Suppressor macrophage treated with lipopolysaccharide for 1 hour (primary cell): ENCODE measurements at regions not wholly inside any gene's neighbourhood (a gene's known extent, or its start where the extent isn't known, plus 50 kb on each side); places are given as distances from the start of the nearest gene placed in this dataset.
"Not testable (repeated sequence)": the region's sequence is repeated elsewhere in the genome, so short reads cannot be mapped to it uniquely, and the experiment has no call there.

Experiments used
- DNase-seq, 3 donors: peaks; one replicate each; pipeline ENCODE4 v3.0.0-alpha.2; 2020 to 2022

- DNase-seq, result no peak
Measured at GRCh38 chr6:147933224-147933623, 409.4 kb upstream of the SASH1 start.

DNA sequence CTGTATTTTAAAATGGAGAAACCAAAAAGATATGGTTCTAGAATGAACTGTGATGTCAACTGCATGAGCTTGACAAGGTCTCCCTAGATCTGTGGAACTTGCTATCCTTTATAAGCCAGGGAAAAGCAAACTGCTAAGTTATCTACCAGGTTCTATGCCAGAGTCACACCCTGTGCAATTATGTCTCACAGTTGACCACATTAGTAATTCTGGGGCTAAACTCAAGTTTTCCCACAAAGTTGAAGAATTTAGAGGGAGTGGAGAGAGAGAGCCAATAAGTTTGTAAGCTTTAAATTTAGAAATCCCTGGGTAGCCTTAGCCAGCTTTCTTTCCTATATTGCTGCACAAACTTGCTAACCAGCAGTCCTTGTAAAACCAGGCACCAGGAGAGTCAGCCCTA lies 407.0 kb upstream of the SASH1 start:
- DNase-seq, result no peak

DNA sequence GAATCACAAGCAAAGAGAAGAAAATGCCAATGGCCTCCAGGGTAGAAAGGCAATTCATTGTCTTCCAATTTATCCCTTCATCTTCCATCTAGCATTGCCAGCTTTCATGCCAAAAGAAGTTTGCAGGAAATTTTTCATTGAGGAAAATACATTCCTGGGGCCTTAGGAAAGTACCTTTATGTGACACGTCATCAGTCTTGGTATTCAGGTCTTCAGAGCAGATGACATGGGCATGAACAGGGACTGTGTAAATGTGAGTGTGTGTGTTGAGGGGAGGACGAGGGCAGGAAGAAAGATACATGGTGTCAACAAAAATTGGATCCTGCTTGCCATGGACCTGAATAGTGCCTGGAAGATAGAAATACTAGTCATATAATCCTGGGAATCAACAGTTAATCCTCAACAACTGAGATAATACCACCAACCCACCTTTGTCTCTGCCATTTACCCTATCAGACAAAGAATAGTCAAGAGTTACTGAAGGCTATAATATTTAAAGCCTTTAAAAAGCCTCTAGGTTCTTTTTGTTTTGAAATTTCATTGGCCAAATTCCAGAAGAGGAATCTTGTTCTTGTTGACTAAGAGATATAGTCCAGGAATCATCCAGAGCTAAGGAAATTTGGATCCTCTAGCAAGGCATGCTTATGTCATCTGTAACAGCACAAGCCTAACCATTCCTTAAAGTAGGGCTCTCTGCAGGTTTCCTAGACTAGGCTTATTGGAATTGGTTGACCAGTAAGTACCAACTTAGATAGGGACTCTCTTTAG lies 405.8 kb upstream of the SASH1 start:
- DNase-seq, result no peak

DNA sequence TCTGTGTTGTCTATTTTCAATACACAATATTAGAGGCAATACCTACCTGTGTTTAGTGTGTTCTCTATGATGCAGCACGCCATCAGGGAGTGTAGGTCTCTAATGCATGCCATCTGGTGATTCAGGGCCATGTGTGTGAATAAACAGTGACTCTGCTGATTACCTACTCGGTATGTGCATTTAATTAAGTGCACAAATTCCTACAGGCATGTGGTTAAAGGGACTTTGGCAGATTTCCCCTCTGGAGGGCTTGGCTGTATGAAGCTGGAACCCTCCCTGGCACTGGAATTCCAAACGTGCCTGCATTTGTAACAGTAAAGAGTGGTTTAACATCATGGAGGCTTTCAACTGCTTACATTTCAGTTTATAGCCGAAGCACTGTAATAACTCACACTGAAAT lies 401.5 kb upstream of the SASH1 start:
- no peak for DNase-seq

GRCh38 chr6:147942363-147942762 lies 400.3 kb upstream of the SASH1 start:
- no peak for DNase-seq

GRCh38 chr6:147944122-147944521 lies 398.5 kb upstream of the SASH1 start:
- DNase-seq, result no peak

DNA sequence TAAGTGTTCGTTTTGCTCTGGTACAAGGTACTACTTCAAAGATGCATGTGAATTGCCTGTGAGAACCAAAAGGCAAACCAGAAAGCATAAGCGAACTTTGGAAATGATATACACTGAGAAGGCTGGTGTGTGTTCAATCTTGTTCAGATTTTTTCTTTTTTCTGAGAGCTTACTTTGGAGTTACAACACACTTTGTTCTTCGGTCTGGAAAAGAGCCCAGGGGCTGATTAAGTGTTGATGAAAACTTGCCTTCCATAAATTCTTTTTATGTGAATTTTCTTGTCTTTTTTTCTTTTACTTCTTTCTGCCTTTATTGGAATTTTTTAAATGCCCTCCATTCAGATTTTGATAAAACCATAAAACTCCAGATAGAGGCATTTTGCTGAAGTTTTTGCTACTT lies 395.1 kb upstream of the SASH1 start:
- DNase-seq, result no peak

- no peak for DNase-seq
Measured at GRCh38 chr6:147949981-147950622, 392.5 kb upstream of the SASH1 start.

DNA sequence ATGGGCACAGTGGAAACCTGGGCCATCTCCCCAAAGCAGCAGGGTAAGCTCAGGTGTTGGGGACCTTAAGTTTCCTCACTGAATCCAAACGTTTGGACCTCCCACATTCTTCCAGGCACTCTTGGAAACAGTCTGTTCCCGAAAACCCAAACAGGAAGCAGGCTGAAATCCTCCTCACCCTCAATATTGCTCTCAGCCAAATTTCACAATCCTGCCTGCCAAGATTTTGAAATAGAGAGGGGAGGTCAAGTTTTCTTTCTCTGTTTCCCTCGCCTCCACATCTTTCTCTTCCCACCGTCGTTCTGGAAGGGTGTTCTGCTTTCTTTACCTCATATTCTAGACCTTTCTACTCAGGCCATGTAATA lies 392.0 kb upstream of the SASH1 start:
- no peak for DNase-seq

GRCh38 chr6:147951726-147952125 lies 390.9 kb upstream of the SASH1 start:
- DNase-seq, result no peak

DNA sequence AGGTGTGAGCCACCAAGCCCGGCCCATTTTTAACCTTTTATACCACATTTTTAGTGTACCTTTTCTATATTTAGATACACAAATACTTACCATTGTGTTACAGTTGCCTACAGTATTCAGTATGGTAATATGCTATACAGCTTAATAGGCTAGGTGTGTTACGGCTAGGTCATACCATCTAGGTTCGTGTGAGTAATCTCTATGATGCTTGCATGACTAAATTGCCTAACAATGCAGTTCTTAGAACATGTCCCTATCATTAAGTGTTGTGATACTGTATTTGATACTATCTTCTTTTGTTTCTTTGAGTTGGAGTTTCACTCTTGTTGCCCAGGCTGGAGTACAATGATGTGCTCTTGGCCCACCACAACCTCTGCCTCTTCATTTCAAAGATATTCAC lies 387.7 kb upstream of the SASH1 start:
- no peak for DNase-seq

DNA sequence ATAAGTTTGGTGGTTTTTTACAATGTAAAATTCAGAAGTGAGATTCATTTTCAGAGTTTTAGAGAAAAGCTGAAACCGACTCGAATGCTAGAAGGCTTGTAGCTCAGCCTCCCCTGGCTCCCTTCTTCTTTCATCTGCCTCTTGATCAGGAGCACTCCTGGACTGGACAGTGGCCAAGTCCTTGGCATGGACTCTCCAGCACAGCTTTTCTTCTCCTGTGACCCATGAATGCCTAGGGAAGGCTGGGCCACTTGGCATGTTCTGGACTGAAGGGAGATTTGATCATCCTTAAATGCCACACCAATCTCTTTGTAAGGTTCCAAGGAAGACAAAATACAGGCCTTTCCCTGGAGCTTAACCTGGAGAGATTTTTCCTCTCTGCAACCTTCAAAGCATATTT lies 384.0 kb upstream of the SASH1 start:
- DNase-seq, result no peak

DNA sequence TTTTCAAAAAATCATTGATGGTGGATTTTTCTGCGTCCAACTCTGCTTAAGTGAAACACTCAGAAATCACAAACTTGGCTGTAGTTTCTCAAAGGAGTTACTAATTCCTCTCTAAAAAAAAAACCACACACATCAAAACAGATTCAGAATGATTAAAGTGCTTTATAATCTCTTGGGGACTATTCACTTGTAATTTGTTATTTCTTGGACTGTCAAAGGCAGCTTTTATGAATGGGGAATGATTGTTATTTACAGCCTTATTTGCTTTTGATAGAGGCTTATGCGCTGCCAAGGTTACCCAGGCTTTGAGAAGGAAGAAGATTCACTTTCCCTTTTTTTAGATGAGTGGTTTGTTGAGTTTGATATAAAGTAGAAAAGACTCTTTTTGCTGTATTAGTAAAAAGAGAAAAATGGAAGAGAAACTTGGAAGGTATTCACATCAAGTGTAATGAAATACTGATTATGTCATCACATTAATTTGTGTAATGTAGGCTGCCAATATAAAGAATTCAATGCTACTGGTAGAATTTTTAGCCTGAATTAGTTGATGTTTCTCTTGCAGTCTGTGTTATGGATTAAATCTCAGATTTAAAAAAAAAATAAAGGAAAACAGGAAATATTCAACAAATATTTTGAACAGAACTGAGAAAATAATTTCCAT lies 381.0 kb upstream of the SASH1 start:
- DNase-seq, result no peak

DNA sequence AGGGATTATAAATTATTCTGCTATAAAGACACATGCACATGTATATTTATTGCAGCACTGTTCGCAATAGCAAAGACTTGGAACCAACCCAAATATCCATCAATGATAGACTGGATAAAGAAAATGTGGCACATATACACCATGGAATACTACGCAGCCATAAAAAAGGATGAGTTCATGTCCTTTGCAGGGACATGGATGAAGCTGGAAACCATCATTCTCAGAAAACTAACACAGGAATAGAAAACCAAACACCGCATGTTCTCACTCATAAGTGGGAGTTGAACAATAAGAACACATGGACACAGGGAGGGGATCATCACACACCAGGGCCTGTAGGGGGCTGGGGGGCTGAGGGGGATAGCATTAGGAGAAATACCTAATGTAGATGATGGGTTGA lies 377.2 kb upstream of the SASH1 start:
- DNase-seq, result not testable (repeated sequence)

DNA sequence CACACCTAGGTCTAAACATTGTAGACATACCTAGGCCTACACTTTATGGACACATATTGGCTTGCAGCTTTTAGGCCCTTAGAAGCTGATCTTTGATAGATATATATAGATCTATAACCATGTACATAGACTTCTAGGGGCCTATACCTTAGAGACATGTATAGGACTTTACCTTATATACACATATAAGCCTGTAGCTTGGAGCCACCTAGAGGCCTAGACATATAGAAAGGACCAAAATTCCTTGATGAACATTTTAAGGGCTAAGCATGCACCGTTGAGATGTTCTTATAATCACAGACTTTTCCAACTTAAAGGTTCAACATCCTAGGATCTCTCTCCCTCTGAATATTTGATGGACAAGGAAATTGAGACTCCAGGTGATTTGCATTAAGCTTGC lies 371.7 kb upstream of the SASH1 start:
- DNase-seq, result no peak

DNA sequence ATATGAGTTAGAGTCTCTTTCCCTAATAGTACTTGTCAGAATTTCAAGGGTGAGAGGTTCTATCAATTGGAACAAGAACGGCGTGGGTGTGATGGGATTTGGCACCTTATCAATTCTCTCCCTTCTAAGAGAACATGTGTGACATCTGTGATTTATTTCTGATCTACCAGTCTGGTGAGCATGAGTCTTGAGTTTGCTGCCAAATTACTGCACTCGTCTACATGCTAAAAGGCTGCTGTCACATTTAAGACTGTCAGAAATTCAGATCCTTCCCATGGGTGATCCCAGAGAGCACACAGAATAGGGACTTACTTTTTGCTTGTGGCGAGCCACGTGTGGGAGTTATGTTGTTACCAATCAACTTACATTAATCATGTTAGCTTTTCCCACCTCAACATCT lies 370.2 kb upstream of the SASH1 start:
- DNase-seq, result no peak

GRCh38 chr6:147973806-147974205 lies 368.8 kb upstream of the SASH1 start:
- no peak for DNase-seq

DNA sequence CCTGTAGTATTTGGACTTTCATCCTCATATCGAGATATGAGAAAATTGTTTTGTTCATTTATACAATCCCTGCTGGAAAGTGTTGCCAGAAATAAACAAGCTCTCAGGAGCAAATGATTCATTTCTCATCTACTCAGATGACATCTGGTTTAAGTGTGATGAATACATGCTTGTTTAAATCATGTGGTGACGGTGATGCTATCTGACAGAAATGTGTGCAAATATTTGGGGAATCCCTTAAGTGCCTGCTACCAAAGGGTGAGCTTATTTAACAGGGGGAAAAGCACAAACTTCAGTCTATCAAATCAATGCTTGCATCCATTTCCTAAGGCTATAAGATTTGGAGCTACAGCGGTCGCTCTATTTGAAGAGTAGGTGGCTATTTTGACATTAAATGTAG lies 368.3 kb upstream of the SASH1 start:
- DNase-seq, result no peak

GRCh38 chr6:147977851-147978465 lies 364.7 kb upstream of the SASH1 start:
- DNase-seq, result no peak

- DNase-seq, result no peak
Measured at GRCh38 chr6:147979966-147980365, 362.7 kb upstream of the SASH1 start.

DNA sequence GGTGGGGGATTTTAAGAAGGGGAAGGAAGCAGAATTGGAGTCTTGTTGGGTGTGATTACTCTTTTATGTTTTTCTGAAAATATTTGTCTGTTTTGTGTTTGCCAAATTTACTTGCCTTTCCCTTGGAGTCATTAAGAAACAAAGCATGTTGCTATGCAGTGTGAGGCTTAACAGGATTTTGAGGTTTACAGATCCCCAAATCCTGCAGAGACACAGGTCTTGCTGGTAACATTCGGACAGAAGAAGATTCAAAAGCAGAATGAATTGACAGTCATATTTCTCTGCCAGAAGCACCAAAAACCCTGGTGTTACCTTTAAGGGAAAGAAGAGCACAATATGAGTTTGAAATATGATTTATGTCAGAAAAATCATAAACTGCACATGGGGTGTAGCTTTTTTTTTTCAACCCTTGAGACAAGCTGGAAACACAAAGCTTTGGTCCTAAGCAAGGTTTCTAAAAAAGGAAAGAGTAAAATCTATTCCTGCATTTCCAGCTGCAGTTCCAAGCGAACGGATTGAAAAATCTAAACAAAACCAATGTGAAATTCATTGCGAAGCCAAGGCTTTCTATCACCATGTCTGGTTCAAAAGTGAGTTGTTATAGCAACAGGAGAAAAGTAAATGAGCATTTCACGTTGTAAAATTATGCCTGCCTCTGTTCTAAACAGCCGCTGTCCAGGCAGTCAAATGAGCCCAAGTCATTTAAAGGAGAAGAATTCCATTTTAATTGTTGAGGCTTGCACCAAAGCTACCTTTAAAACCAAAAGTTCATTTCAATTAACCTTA lies 358.9 kb upstream of the SASH1 start:
- DNase-seq, result no peak

DNA sequence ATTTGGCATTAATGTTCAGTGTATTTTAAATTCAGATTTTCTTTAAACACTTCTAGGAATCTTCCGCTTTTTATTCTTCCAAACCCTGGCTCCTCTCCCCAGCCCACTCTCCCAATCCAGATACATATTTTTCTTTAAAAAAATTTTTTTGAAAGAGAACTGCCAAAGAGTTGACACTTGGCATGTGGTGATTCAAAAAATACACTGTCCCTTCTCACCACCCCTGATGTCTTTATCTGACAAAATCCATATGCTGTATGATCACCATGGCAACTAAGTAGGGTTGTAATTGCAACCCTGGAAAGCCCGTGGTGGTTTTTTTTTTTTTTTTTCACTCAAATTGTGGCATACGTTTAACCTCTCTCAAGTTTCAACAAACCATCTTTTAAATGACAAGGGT lies 355.8 kb upstream of the SASH1 start:
- no peak for DNase-seq

DNA sequence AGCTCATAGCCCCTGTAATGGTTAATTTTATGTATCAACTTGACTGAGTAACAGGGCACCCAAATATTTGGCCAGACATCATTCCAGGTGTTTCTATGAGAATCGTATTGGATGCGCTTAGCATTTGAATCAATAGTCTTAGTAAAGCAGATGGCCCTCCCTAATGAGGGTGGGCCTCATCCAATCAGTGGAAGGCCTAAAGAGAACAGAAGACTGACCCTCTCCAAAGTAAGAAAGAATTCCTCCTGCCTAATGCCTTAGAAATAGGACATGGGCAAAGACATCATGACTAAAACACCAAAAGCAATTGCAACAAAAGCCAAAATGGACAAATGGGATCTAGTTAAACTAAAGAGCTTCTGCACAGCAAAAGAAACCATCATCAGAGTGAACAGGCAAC lies 352.5 kb upstream of the SASH1 start:
- DNase-seq, result no peak
